SK-MEL-5 (cell line): ENCODE measurements at regions not wholly inside any gene's neighbourhood (a gene's known extent, or its start where the extent isn't known, plus 50 kb on each side); places are given as distances from the start of the nearest gene placed in this dataset.
"Not testable (repeated sequence)": the region's sequence is repeated elsewhere in the genome, so short reads cannot be mapped to it uniquely, and the experiment has no call there.

Source experiments
- DNase-seq: peaks from one replicate; pipeline ENCODE4 v3.0.0-alpha.2; 2016; ENCODE audit warnings: low read depth, low spot score
- in situ Hi-C: cut with HindIII; loops from 2 replicates; pipeline ENCODE4 v1.10.0; 2016; ENCODE audit warnings: low sequenced_read_pairs, high pct_unique_total_duplicates, low pct_unique_long_range_greater_than_20kb
- small RNA-seq, 2 experiments: library from RNA; depleted of rRNA; stranded (forward); fragments of <200 nt; gene quantifications; one replicate each; pipeline ENCODE3, GENCODE V24; 2014

DNA sequence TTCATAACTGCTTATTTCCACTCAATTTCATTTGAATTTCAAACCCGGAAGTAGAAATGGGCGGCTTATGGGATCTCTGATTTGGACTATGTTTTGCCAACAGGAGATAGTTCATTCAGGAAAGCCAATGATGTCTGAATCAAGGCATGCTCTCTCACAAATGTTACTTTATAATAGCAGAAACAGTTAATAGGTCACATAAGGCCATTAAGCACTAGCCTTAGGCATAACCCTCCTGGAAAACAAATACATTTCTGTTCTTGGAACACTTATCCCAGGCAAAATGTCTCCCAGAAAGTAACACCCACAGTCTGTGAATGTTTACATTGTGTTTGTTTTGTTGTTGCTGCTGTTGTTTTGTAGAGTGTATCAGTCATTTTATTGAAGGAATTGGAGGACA, 1347.2 kb upstream of the PCDH7 start:
- in situ Hi-C loops = no loop called here
- peak; percentile 91 for DNase-seq

DNA sequence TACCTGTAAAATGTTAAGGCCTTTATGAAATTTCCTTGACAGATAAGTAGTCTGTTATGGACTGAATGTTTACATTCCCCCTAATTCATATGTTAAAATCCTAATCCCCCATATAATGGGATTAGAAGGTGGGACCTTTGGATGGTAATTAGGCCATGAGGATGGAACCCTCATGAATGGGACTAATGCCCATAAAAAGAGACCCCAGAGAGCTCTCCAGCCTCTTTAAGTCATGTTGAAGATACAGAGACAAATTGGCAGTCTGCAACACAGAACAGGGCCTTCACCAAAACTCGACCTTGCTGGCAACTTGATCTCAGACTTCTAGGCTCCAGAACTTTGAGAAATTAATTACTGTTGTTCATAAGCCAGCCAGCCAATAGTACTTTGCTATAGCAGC, 1344.5 kb upstream of the PCDH7 start:
- in situ Hi-C loops = no loop called here
- no peak for DNase-seq

DNA sequence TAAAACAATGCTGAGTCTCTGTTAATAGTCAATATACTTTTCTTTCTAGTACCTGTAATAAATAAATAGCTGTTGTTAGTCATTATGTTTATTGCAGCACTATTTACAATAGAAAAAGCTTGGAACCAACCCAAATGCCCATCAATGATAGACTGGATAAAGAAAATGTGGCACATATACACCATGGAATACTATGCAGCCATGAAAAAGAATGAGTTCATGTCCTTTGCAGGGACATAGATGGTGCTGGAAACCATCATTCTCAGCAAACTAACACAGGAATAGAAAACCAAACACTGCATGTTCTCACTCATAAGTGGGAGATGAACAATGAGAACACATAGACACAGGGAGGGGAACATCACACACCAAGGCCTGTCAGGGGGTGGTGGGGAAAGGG, 1341.9 kb upstream of the PCDH7 start:
- DNase-seq, in situ Hi-C loops: not testable (repeated sequence)

DNA sequence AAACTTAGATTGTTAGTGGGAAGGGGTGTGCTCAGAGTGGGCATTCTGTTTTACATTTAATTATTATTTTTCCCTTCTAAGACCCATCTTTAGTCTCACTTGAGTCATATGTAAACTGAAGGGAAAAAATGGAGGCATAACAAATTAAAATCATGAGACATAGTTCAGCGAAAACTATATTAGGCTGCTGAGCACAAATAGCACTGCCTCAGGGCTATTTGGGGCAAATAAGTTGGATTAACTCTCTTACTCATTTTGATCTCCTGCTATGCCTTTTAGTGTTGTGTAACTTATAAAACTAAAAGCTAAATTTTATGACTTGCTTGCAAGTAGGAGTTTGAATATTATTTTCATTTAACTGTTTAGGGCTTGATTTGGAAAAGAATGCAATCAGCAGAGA, 1329.2 kb upstream of the PCDH7 start:
- in situ Hi-C loops = no loop called here
- DNase-seq = no peak

DNA sequence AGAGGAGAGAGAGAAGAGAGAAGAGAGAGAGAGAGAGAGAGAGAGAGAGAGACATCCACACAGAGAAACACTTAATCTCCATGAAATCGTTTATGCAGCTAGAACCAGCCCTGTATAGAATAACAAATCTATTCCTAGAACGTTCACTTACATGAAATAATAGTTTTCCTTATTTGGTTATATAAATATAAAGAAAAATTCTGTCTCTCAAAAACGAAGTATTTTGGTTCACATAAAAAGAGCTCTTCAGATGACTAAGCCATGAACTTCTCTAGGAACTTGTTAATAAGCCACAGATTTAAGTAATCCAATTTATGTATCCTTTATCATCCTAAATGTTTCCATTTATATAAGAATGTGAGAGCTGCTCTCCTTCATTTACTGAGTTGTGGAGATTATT, 1315.1 kb upstream of the PCDH7 start:
- in situ Hi-C loops = no loop called here
- no peak for DNase-seq

DNA sequence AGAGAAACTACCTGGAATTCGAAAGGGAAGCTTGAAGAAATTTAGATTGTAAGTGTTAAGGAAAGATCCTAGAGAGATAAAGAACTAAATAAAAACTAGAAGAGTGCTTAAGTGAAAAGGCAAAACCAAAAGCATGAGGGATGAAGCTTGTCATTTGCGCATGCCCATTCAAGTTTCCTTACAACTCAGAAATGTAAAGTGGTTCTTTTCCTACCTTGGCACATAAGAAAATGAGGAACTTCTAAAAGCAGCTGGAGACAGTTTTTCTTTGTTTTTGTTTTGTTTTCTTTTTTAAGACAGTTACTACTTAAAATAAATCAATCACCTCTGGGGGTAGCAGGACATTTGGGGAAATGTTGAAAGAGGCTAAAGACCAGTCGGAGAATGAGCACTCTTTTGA, 1304.4 kb upstream of the PCDH7 start:
- DNase-seq = no peak
- in situ Hi-C loops = no loop called here

DNA sequence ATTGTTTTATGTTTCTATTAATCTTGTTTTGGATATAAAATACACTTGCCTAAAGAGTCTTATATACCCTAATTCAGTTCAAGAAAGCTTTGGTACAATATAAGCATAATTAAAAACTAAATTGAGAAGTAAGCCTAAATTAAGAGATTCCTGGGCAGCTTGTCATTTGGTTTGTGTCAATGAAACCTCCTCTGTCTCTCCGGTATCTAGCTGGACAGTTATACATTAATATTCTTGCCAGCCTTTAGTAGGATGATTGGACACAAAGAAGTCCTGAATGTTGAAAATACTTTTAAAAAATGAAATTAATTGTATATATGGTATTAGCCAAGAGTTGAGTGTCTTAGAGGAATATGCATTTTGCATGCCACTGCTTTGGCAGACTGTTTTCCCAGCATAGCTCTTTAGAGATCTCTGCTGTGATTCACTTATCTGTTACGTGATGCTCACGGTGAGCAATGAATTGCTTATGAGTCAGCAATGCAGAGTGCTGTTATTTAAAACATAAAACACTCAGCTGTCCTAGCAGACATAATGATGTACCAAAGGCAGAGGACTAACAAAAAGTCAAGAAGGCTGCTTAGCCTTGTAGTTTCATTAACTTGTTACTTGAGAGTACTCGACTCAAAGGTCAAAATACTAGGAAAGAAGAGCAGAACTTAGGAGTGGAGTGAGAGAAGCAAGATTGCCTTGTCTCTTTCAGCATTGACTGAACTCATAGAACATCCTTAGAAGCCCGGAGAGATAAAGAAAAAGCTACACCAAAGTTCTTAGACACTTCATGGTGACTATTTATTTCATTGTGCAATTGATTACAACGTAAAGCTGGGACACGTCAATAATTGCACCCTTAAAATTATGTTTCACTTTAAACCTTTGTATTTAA, 1296.1 kb upstream of the PCDH7 start:
- in situ Hi-C loops = no loop called here
- DNase-seq = no peak

DNA sequence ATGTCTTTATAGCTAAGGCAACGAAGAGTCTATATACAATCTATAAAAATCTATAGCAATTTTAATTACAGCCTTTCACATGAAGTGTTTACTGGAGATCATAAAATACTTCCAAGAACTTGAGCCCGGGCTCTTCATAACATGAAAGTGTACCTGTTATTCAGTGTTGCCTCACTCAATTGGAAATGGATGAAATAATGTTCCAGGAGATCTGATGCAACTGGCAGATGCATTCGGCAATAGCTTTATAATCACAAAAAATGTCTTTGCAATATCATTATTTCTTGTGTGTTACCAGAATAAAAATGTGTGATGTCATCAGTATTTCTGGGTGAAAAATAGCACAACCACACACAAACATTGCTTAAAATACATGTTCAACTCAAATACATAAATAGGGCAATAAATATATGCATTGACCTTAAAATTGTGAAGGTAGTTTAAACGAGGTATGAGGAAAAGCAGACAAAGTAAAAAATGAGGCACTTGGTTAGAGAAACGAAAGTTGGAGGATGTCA, 1266.8 kb upstream of the PCDH7 start:
- in situ Hi-C loops = no loop called here
- no peak for DNase-seq

DNA sequence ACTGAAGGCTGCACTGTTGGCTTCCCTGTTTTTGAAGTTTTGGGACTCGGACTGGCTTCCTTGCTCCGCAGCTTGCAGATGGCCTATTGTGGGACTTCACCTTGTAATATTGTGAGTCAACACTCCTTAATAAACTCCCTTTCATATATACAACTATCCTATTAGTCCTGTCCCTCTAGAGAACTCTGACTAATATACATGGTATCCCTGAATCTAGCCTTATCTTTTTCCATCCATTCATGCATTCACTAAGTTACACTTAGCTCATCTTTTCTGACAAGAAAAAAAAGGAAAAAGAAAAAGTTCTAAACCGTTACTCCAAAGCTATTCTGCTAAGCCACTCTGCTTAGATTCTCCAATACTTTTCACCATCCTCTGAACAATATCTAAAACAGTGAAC, 1260.2 kb upstream of the PCDH7 start:
- DNase-seq = no peak
- in situ Hi-C loops = no loop called here

DNA sequence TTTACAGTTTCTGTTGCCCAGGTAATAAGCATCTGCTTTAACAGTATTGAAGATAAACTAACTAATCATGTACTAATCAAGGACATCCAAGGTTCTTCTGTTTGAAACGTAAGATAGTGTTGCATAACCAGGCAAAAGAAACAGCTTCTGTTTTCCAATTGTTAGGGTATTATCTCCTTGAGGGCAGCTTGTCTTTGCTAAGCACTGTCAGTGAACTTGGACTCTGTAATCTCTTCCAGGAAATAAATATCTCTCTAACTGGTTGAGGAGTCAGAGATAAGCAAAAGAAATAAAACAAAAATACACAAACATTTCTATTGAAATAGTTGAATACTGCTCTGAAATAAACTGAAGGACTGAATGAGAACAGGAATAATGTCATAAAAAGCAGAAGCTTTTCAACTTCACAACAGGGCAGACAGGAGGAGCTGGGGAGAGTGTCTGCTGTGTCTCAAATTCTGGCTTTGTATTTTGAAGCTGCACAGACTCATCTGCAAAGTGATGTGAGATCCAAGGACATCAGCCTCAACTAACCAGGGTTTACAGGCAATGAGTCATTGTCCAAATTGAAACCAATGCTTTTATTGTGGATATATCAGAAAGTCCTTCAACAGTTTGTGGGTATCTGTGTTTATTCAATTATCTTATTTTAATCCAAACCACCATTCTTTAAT, 1253.0 kb upstream of the PCDH7 start:
- DNase-seq = no peak
- in situ Hi-C loops = no loop called here

Small RNA genes in the stretch of these regions (small RNA-seq; reads per million reads assigned to genes)
- gene RF00019 (0 reads per million in 2 experiments), gene RN7SL101P (0 reads per million in 2 experiments)
